HEK293 (cell line): ENCODE measurements at regions not wholly inside any gene's neighbourhood (a gene's known extent, or its start where the extent isn't known, plus 50 kb on each side); places are given as distances from the start of the nearest gene placed in this dataset.

Experiments
- ATF2 ChIP-seq: fragments of 450-650 bp; formaldehyde crosslinking; IDR thresholded peaks from 2 replicates; pipeline ENCODE4 v1.5.1; 2016; ENCODE audit warnings: missing biosample characterization, missing genetic modification characterization, low read depth
- CTCF ChIP-seq: fragments of 450-650 bp; formaldehyde crosslinking; IDR thresholded peaks from 2 replicates; pipeline ENCODE4 v1.5.1; 2016; ENCODE audit warnings: missing biosample characterization, missing genetic modification characterization
- HOXA7 ChIP-seq: sonication (generic); formaldehyde crosslinking; IDR thresholded peaks from 2 replicates; pipeline ENCODE4 v1.8.1; 2022; ENCODE audit warnings: missing genetic modification reagents, borderline replicate concordance
- PRDM10 ChIP-seq: fragments of 450-650 bp; formaldehyde crosslinking; IDR thresholded peaks from 2 replicates; pipeline ENCODE4 v1.5.1; 2016; ENCODE audit warnings: missing biosample characterization, missing genetic modification characterization
- REST ChIP-seq: fragments of 450-650 bp; formaldehyde crosslinking; IDR thresholded peaks from 2 replicates; pipeline ENCODE4 v1.5.1; 2016; ENCODE audit warnings: missing biosample characterization, missing genetic modification characterization
- YY1 ChIP-seq: fragments of 450-650 bp; formaldehyde crosslinking; IDR thresholded peaks from 2 replicates; pipeline ENCODE4 v1.5.1; 2018; ENCODE audit warnings: missing biosample characterization, missing genetic modification characterization
- ZNF23 ChIP-seq: fragments of 450-650 bp; formaldehyde crosslinking; IDR thresholded peaks from 2 replicates; pipeline ENCODE4 v1.5.1; 2016; ENCODE audit warnings: missing biosample characterization, missing genetic modification characterization, borderline replicate concordance
- ZNF274 ChIP-seq, 2 experiments: fragments of 200-500 bp in 1 of 2; fragments of 450-650 bp in 1 of 2; sonication (Bioruptor generic) in 1 of 2; formaldehyde crosslinking in 1 of 2; IDR thresholded peaks; 2 replicates each; pipeline versions ENCODE4 v1.5.1 to v1.6.1; 2014 to 2016; ENCODE audit warnings: borderline replicate concordance in 1 of 2, inconsistent platforms in 1 of 2, low read length in 1 of 2, missing biosample characterization in 1 of 2, missing genetic modification characterization in 1 of 2
- ZNF292 ChIP-seq: fragments of 450-650 bp; formaldehyde crosslinking; IDR thresholded peaks from 2 replicates; pipeline ENCODE4 v1.5.1; 2016; ENCODE audit warnings: low read depth, missing biosample characterization, missing genetic modification characterization, borderline replicate concordance
- ZNF530 ChIP-seq: fragments of 450-650 bp; formaldehyde crosslinking; IDR thresholded peaks from 2 replicates; pipeline ENCODE4 v1.5.1; 2016; ENCODE audit warnings: low read depth, missing biosample characterization, missing genetic modification characterization
- ZNF624 ChIP-seq: fragments of 450-650 bp; formaldehyde crosslinking; IDR thresholded peaks from 2 replicates; pipeline ENCODE4 v1.5.1; 2017; ENCODE audit warnings: missing biosample characterization, missing genetic modification characterization

- TF ChIP-seq REST (tag by site-specific recombination), result no peak
- no peak for TF ChIP-seq CTCF (tag by site-specific recombination)
- no peak for TF ChIP-seq HOXA7 (CRISPR knock-in tag)
- TF ChIP-seq ZNF530 (tag by site-specific recombination), result no peak
- no peak for TF ChIP-seq ZNF274 (IDR thresholded peaks at IDR 0.05; ENCODE audit: low read length)
- TF ChIP-seq ZNF274 (tag by site-specific recombination; IDR thresholded peaks at IDR 0.05; ENCODE audit: borderline replicate concordance), result no peak
- TF ChIP-seq ZNF624 (tag by site-specific recombination), result no peak
- TF ChIP-seq YY1, result no peak
- no peak for TF ChIP-seq ZNF23
- TF ChIP-seq PRDM10 (tag by site-specific recombination), result no peak
- TF ChIP-seq ZNF292 (tag by site-specific recombination), result no peak
- no peak for TF ChIP-seq ATF2
These were observed 286.7 kb downstream of the TLE4 start for GRCh38 chr9:79858508-79858907.
